MM.1S (cell line): ENCODE measurements at regions not wholly inside any gene's neighbourhood (a gene's known extent, or its start where the extent isn't known, plus 50 kb on each side); places are given as distances from the start of the nearest gene placed in this dataset.

ENCODE experiments used
- CTCF ChIP-seq: fragments of 300-600 bp; sonication (generic); IDR thresholded peaks from 2 replicates; pipeline ENCODE4 v1.5.1; 2016; ENCODE audit warnings: antibody characterized with exemption, low read length, mixed read lengths
- EZH2 ChIP-seq: fragments of 300-600 bp; sonication (generic); optimal IDR thresholded peaks from 2 replicates; pipeline ENCODE3; 2017; ENCODE audit warnings: low read depth, mild to moderate bottlenecking, antibody characterized with exemption, low read length, mixed read lengths
- EZH2phosphoT487 ChIP-seq: fragments of 300-600 bp; sonication (generic); IDR thresholded peaks from 2 replicates; pipeline ENCODE4 v1.6.1; 2018; ENCODE audit warnings: antibody characterized with exemption, low read length

- TF ChIP-seq CTCF (no peak), EZH2 (no peak), EZH2phosphoT487 (no peak)
Measured at GRCh38 chr2:18643326-18644114, 54.2 kb upstream of the NT5C1B start.
